22Rv1 (cell line): ENCODE measurements at regions not wholly inside any gene's neighbourhood (a gene's known extent, or its start where the extent isn't known, plus 50 kb on each side); places are given as distances from the start of the nearest gene placed in this dataset.

Experiments used
- ZFX ChIP-seq: fragments of 450-650 bp; IDR thresholded peaks from 2 replicates; pipeline ENCODE4 v1.6.1; 2017; ENCODE audit warnings: antibody characterized with exemption, borderline replicate concordance
- TF ChIP-seq, protein P1 (sequence below): fragments of 450-650 bp; IDR thresholded peaks from 2 replicates; pipeline ENCODE4 v1.5.1; 2017; ENCODE audit warnings: mild to moderate bottlenecking

DNA sequence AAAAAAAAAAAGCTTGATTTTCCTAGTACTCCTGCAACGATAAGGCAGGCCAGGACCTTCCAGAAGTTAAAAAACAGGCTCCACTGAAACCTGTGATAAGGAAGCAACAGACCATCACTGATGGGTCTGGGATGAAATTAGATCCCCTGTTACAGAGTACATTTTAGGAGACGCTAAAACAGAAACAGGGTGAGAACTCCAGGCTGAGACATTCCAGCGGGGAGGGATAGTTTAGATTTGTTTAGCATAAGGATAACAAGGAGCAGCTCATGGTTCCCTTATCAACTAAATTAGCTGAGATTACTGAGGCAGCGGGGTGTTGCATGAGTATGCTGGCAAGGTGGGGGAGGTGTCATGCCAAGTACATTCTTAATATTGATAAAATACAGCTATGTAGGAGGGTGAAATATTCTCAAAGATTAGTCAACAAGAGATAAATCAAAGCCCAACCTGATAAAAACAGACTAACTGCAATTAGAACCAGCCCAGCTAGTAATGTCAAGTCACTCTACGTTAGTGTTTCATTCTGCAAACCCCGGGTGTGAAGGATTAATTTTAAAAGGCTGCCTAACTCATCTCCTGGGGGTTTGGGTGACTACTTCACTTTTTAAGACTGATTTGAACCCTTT lies 75.0 kb upstream of the BZW1 start:
- TF ChIP-seq, protein P1, sequence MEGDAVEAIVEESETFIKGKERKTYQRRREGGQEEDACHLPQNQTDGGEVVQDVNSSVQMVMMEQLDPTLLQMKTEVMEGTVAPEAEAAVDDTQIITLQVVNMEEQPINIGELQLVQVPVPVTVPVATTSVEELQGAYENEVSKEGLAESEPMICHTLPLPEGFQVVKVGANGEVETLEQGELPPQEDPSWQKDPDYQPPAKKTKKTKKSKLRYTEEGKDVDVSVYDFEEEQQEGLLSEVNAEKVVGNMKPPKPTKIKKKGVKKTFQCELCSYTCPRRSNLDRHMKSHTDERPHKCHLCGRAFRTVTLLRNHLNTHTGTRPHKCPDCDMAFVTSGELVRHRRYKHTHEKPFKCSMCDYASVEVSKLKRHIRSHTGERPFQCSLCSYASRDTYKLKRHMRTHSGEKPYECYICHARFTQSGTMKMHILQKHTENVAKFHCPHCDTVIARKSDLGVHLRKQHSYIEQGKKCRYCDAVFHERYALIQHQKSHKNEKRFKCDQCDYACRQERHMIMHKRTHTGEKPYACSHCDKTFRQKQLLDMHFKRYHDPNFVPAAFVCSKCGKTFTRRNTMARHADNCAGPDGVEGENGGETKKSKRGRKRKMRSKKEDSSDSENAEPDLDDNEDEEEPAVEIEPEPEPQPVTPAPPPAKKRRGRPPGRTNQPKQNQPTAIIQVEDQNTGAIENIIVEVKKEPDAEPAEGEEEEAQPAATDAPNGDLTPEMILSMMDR = no peak
- no peak for TF ChIP-seq ZFX
